COLO668 (cell line): ENCODE measurements at regions not wholly inside any gene's neighbourhood (a gene's known extent, or its start where the extent isn't known, plus 50 kb on each side); places are given as distances from the start of the nearest gene placed in this dataset.

Source experiments
- DNase-seq: peaks from one replicate; lab custom pipeline; 2025; ENCODE audit not compliant: unreplicated experiment; lab: John Stamatoyannopoulos, UW

DNA sequence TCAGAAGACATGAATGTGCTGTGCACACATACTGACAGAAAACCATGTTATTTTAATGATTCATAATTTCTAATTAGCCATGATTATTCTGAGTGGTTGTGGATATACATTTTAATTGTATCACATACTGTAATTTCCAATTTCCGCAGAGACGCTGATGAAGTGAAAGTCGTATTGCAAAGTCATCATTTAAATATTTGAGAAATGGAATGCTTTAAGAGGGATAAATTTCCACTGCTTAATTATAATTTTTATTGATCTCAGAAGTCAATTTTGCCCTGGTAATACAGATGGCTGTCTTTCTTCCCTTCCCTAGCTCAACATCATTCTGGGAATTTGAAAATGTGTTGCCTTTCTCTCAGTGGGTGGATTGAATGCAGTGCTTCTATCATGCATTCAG, 819.3 kb downstream of the ROBO2 start:
- no peak for DNase-seq

DNA sequence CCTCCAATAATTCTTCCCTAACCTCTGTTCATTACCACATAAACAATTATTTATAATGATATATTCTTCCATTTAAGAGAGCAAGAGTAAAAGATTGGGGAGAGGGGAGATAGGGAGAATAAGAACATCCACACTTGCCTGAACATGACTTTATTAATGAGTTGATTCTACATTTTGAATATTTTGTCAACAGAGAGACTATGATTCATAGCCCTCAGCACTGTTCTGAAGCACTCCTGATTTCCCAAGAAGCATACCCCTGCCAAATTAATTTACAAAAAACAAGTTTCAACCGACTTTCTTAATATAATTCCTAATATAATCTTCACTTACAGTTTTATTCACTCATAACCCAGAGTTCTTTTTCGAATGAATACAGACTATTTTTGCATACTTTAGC, 828.8 kb downstream of the ROBO2 start:
- DNase-seq: no peak

DNA sequence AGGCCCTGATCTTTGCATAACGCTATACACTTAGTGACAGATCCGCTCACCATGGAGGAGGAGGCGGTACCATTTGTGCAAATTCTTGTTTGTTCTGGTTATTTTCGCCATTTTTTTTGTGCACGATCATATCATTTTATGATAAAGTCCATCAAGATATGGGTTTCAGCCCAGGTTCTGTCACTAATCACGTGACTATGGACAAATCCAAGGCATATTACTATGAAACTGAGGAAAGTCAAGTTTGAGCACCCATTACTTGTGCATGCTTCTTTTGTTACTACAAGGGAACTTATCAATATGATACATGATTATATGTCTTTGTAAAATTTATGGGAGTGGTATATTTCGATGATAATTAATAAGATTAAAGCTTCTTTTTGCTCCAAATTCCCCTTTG, 829.5 kb downstream of the ROBO2 start:
- DNase-seq: no peak

DNA sequence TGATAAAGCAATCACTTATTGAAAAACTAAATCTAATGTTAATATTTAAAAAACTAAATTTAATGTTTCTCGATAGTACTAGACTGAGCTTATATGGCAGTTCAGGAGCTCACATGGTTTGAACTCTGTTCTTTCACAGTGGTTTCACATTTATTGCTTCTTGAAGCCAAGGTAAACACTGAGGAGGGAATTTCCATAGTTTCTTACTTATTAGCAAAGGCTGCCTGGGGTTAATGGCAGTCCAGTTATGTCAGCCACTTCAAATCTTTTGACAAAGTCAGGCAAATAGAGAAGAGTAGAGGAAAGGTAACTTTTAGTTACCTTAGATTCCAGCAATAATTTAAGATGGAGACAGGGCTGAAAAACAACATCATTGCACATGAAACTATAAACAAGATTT, 831.5 kb downstream of the ROBO2 start:
- no peak for DNase-seq

DNA sequence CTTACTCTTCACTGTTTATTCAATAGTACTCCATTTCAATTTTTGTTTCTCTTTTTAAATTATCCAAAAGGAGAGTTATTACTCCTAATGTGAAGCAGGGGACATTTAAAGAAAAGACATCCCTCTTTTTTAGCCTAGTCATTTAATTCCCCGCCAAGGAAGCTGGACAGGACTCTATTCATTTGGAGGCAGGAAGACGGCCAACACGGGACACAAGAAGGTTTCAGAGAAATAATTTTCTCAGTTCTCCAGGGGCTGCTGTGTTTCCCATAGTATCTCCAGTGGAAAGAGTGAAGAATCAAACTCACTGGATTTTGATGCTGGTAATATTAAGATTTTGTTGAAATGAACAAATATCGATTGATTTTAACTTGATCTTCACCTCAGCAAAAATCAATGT, 833.7 kb downstream of the ROBO2 start:
- DNase-seq: no peak

DNA sequence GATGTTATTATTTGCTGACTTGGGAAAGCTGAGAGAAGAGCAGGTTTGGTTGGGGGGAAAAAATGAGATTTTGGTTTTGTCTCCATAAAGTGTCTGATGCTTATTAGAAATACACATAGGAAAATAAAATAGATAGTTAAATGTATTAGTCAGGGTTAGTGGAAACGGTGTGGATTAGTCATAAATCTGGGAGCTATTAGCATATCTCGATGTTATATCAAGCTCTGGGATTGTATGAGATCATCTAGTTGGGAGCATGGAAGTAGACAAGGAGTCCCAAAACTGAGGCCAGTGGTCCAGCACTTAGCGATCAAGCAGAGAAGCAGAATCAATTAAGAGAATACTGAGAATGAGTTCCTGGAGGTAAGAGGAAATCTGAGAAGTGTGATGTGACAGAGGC, 845.5 kb downstream of the ROBO2 start:
- DNase-seq: no peak

DNA sequence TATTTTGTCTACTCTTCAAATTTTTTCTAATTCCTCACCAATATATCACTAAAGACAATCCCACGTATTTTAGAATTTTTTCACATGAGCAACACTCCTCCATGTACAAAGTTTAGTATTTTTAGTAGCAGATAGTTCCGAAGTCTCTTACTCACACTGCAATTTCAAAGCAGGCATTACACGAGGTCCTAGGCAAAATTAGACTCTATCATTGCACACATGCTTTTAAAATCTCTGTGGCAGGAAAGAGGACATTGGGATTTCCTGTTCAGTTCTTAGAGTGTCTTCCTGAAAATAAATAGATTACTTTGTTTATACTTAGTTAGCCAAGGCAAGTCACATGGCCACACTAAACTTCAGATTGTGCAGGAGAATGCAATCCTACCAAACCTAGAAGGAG, 847.7 kb downstream of the ROBO2 start:
- DNase-seq: no peak

DNA sequence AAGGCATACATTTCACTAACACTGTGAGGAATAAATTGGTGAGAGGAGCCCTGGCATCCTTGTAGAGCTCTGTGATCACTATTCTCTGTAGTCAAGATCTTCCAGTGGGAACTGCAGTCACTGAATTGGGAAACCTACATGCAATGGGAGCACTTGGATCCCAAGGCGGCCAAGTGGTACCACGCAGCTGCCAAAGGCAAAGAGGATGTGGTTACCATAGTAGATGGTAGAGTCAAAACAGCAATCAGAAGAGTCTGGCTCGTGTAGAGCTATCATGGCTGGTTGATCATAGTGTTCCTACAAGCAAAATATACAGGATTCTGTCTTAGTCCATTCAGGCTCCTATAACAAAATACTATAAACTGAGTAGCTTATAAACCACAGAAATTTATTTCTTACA, 849.7 kb downstream of the ROBO2 start:
- no peak for DNase-seq

DNA sequence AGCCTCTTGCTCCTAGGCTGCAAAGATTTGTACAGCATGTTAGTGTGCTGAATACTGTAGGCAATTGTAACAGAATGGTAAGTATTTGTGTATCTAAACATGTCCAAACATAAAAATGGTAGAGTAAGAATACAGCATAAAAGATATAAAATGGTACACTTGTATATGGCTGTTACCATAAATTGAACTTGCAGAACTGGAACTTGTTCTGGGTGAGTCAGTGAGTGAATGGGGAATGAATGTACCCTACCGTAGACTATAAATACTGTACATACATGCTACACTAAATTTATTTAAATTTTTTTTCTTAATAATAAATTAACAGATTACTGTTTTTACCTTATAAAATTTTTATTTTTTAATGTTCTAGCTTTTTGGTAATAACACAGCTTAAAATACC, 858.7 kb downstream of the ROBO2 start:
- no peak for DNase-seq

DNA sequence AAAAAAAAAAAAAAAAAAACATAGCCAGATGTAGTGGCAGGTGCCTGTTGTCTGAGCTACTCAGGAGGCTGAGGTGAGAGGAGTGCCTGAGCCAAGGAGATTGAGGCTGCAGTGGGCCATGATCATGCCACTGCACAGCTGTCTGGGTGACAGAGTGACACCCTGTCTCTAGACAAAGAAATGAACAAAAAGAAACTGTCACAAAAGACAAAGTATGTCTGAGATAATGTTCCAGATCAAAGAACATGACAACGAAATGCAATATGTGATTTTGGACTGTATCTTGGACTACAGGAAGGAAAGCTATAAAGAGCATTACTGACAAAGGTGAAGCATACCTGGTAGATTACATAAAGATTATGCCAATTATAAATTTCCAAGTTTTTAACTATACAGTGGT, 862.8 kb downstream of the ROBO2 start:
- no peak for DNase-seq

DNA sequence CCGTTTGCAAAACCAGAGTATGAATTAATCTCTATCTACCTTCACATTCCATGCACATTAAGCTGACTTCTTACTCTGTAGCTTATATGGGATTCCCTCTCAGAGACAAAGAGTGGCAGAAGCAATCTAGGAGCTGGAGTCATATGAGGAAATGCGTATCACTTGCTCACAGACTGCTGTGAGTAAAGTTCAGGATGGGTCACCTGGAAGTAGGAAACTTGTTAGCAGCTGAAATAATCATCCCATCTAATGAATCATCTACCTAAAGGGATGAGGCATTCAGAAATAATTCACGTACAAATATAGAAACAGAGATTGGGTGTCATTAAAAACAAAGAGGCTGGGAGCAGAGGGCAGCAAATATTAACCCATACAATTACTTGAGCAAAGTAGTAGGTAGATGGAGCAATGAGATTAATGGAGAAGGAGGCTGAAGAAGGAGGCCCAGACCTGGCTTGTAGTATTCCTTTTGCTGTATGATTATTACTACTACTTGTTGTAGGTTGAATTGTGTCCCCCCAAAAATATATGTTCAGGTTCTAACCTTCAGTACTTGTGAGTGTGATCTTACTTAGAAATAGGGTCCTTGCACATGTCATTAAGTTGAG, 866.3 kb downstream of the ROBO2 start:
- DNase-seq: no peak

DNA sequence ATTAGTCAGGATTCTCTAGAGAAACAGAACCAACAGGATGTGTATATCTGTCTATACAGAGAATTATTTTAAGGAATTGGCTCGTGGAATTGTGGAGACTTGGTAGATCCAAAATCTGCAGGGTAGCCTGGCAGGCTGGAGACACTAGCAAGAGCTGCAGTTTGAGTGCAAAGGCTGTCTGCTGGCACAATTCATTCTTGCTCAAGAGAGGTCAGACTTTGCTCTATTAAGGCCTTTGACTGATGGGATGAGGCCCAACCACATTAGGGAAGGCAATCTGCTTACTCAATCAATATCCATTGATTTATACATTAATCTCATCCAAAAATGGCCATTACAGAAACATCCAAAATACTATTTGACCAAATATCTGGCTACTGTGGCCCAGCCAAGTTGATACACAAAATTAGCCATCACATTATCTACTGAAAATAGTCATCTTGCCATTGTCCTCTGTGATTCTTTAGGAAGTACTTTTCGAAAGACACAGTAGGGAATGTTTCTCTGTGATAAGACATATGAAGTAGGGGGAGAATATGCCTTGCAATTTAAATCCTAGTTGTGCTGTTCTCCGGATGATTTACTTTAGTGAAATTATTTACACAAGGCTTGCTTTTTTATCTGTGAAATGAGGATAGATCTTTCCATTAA, 873.8 kb downstream of the ROBO2 start:
- no peak for DNase-seq

DNA sequence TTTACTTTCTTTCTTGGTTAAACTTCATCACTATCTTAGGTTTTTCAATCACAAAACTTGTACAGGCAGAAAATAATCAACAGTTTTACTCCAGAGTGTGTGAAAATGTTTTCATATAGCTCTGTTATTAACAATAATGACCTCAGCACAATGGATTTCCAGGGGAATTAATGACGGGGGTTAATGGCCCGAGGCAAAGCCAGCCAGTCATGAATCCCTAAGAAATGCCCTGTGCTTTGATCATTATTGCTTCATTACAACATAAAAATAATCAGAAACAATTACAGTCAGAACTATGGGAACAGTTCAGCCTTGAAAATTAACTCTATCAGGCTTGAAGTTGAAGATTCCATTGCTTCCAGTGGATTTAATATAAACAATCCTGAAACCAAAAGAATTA, 875.4 kb downstream of the ROBO2 start:
- DNase-seq: no peak

DNA sequence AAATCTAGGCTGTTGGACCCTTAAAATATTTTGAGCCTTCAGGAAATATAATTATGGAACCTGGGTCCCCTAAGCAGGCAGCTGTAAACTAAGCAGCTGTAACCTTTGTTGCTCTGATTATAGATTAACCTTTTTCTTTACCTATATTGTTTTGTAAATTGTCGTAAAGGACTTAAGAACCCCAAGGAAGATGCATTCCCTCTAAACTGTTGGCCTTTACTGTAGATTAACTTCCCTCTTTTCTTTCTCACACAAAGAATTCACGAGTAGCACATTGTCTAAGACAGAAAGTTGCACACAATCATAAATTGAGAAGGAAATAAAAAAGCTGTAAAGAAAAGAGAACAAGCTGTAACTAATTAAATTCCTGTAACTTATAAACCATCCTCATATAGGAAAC, 877.3 kb downstream of the ROBO2 start:
- no peak for DNase-seq

DNA sequence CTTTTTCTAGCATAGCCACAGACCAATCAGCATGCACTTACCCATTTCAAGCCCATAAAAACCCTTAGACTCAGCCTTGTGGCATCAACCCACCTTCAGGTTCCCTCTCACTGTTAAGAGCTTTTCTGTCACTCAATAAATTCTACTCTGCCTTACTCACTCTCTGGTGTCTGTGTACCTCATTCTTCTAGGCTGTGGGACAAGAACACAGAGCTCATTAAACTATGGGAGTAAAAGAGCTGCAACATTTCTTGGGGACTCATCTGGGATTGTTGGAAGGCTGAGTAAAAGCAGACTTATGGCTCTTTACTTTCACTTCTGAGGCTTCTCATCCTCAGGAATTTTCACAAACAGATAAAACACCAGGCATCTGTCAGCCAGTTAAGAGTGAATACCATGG, 879.3 kb downstream of the ROBO2 start:
- DNase-seq: no peak

DNA sequence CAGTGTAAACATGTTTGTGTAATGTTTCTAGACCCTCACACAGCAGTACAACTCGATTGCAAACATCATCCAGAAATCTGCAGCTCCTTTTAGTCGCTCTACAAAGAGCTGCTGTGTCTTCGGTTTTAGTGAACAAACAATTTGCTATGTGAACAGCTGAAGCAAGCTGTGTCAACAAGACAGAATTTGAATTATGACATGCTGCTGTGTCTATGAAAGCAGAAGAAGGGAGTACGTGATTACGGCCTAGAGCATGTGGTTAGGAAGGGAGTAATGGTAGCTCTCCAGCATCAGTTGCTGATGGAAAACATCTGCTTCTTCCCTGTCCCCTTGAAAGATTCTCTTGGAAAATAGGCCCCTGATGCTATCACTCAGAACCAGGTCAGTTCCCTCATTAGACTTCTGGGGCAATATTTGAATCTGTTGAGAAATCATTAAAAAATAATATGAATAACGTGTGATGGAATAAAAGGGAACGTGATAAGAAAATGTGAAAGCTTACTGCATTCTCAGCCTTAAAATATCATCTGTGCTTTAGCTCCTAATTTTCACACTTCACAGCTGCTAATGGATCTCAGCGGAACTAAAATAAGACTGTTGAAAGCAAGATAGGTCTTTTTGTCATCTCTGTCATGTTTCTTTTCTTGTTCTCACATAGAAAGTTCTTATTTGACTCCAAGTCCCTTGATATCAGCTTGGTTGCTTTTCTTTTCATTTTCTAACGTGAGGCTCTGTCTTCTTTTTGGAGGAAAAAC, 891.5 kb downstream of the ROBO2 start:
- peak; percentile 21 for DNase-seq

DNA sequence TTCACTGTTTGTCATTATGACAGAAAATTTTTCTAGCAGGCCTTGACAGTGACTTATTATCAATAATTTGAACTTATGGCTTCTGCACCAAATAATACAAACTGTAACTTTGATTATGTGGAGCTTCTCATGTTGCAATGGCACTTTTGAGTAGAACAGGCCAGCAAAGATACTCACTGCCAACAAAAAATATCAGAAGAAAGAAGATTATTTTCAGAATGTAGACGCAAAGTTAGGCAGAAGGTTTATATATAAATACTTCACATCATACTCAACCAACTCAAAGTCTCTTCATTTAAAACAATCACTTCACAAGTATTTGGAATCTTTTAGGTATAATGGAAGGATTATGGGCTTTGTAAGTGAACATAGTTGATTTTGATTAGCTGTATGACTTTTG, 893.0 kb downstream of the ROBO2 start:
- DNase-seq: no peak

DNA sequence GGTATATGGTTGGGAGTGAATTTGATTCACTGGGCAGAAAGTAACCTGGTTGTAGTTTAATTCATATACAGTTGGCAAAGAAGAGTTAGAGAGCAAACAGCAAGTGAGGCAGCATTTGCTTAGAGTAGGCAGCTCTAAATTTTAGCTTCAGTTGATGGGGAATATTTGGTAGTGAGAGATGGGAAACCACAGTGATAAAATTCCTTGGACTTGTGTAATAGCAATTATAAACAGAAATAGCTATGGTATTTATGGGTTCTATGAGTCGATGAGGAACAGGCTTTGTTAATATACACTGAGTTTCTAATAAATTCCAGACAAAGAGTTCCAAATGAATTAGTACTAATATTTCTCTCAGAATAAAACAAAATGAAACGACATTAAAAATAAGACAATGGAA, 894.0 kb downstream of the ROBO2 start:
- DNase-seq: no peak

DNA sequence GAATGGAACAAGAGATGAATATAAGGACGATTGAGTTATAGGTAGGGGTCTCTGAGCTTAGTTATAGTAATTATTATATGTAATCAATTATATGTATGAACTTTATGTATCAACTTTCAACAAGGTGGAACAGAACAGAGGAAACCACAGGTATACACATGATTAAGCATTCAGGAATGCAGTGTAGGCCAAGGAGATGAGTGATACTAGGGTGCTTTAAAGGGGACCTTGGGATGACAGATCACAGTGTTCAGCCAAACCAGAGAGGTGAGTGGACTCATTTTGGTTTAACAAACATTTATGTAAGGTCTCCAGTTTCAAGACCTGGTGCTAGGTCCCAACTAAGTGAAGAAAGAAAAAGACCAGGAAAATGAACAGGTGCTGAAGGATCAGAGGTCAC, 895.5 kb downstream of the ROBO2 start:
- no peak for DNase-seq

DNA sequence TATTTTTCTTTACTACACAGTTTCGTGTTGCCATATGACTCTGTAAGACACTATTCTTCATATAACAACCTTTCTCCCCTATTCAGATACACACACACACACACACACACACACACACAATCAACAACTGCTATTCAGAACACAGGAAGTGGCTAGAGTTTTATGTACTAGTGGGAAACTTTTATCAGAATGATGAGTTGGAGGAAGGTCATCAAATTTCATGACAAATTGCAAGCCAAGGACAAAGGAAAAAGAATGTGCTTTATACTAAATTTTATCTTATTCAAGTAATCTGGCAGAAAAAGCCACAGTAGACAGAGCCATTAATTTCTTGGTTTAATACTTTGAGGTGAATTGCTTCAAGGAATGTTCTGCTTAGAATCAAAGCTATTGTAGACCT, 899.8 kb downstream of the ROBO2 start:
- no peak for DNase-seq

DNA sequence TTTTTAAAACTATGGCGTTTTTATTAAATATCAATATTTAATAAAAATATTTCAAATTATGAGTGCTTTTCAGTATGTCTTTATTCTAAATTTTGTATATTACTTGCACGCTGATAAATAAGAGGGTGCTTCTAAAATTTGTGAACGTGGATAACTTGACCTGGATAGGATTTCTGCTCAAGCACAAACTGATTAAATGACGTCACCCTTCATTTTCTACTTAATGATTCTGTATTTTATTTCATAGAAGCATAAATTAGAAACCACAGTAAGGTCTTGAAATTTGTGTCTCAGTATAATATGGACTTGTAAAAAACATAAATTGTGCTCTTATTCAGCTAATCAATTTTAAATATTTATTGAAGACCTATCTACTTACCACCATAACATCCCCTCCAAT, 903.7 kb downstream of the ROBO2 start:
- DNase-seq: no peak

DNA sequence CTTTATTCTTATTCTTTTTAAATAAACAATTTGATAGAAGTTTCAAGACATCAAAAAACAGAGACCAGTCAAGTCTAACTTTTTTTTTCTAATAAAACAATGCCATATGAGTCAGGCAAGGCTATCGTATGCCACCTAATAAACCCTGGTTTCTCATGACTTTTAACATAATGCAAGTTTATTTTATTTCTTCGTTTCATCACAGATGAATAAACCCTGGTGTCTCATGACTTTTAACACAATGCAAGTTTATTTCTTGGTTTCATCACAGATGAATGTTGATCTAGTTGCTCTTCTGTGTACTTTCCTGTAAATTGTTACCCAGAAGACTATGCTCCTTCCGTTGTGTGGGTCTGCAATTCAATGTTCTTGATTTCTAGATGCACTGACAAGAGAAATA, 905.4 kb downstream of the ROBO2 start:
- DNase-seq: no peak

DNA sequence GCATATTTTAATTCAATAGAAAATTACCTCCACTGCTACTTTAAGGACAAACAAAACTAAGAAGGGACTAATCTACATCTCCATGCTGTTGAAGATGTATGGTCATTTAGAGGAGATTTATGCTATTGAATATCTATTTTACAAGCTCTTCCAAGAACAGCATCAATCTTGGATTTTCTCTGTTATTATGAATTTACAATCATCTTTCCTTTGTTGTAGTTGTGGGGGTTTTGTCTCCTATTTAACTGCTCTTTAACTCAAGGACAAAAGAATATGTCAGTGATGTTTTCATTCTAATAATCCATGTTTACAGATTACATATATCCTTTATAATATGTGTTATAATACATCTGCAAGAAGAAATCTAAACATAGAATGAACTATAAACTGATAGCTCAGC, 907.8 kb downstream of the ROBO2 start:
- no peak for DNase-seq
